Sigmoid colon (tissue), 6 donors: ENCODE measurements at regions not wholly inside any gene's neighbourhood (a gene's known extent, or its start where the extent isn't known, plus 50 kb on each side); places are given as distances from the start of the nearest gene placed in this dataset.
"Not testable (repeated sequence)": the region's sequence is repeated elsewhere in the genome, so short reads cannot be mapped to it uniquely, and the experiment has no call there.

ENCODE experiments used
- DNase-seq: peaks from one replicate; pipeline ENCODE4 v3.0.0-alpha.2; 2019
- H3K27ac ChIP-seq, 4 donors: fragments of 200-600 bp; sonication (generic); one replicate each; pipeline ENCODE4 v1.5.1; 2016 to 2019; ENCODE audit warnings: mild to moderate bottlenecking in 1 of 4
- H3K27me3 ChIP-seq, 3 donors: fragments of 200-600 bp; sonication (generic); one replicate each; pipeline ENCODE4 v1.5.1; 2019; ENCODE audit warnings: mild to moderate bottlenecking in 1 of 3
- H3K36me3 ChIP-seq, 4 donors: fragments of 200-600 bp; sonication (generic); one replicate each; pipeline ENCODE4 v1.5.1; 2016 to 2019
- H3K4me1 ChIP-seq, 4 donors: fragments of 200-600 bp; sonication (generic); one replicate each; pipeline ENCODE4 v1.5.1; 2017 to 2019
- H3K4me3 ChIP-seq, 4 donors: fragments of 200-600 bp; sonication (generic); one replicate each; pipeline ENCODE4 v1.5.1; 2017 to 2019; ENCODE audit warnings: mild to moderate bottlenecking in 2 of 4, moderate library complexity in 1 of 4
- H3K9me3 ChIP-seq, 4 donors: fragments of 200-600 bp in 3 of 4; sonication (generic) in 3 of 4; one replicate each; pipeline versions ENCODE4 v1.5.1 to v1.6.1; 2013 to 2019
- CTCF ChIP-seq, 4 experiments: fragments of 450-650 bp in 3 of 4; fragments of 200-600 bp in 1 of 4; IDR thresholded peaks; one replicate each; pipeline ENCODE4 v1.5.1; 2016 to 2019; ENCODE audit warnings: antibody characterized with exemption in 4 of 4, mild to moderate bottlenecking in 3 of 4, moderate library complexity in 2 of 4
- EP300 ChIP-seq, 4 donors: sonication (generic); formaldehyde crosslinking; IDR thresholded peaks; one replicate each; pipeline ENCODE4 v1.6.1; 2017; ENCODE audit warnings: antibody characterized with exemption in 4 of 4
- POLR2A ChIP-seq, 2 donors: fragments of 450-650 bp; IDR thresholded peaks; one replicate each; pipeline ENCODE4 v1.6.1; 2016; ENCODE audit warnings: antibody characterized with exemption in 2 of 2, mild to moderate bottlenecking in 2 of 2, moderate library complexity in 2 of 2
- POLR2AphosphoS5 ChIP-seq, 4 donors: sonication (generic); formaldehyde crosslinking; IDR thresholded peaks; one replicate each; pipeline ENCODE4 v1.6.1; 2017; ENCODE audit warnings: antibody characterized with exemption in 4 of 4
- WGBS, 2 donors: extraction: QIAGEN DNeasy Blood & Tissue Kit; methylation state at CpG; one replicate each; pipeline ENCODE4 v1.1.7; 2013; 5-methylcytosine and 5-hydroxymethylcytosine counted together
- intact Hi-C: fragments of 100-400 bp; cut with DNase I; formaldehyde crosslinking; loops from one replicate; pipeline ENCODE4 v1.15.1; 2023
- donor health status: healthy with polysubstance abuse.
- donor health status: healthy.

- intact Hi-C loops = no loop called here
These were observed 409.6 kb upstream of the SLC35B3 start for GRCh38 chr6:8844968-8845367.

GRCh38 chr6:8839626-8840025 lies 404.3 kb upstream of the SLC35B3 start:
- Histone ChIP-seq H3K27me3 (no peaks in the 10 kb centered on the region), H3K9me3 (no peaks in the 10 kb centered on the region), H3K27ac (no peak overlapping the region), H3K4me3 (no peak overlapping the region), H3K36me3 (no peaks in the 10 kb centered on the region), H3K4me1 (no peaks in the 10 kb centered on the region)
- intact Hi-C loops = no loop called here
- DNase-seq = no peak
- TF ChIP-seq EP300 (IDR thresholded peaks at IDR 0.05) = no peak
- no peak for TF ChIP-seq CTCF (IDR thresholded peaks at IDR 0.05)
- no peak for TF ChIP-seq POLR2A (IDR thresholded peaks at IDR 0.05)
- no peak for TF ChIP-seq POLR2AphosphoS5 (IDR thresholded peaks at IDR 0.05)
- WGBS, 2 donors = 55 to 80% methylated on average over 7 of the region's 7 CpGs

More at GRCh38 chr6:8844968-8845367, 409.6 kb upstream of the SLC35B3 start:
- Histone ChIP-seq H3K9me3 (no peaks in the 10 kb centered on the region), H3K27me3 (no peaks in the 10 kb centered on the region), H3K36me3 (no peaks in the 10 kb centered on the region), H3K27ac (no peak overlapping the region), H3K4me3 (no peak overlapping the region), H3K4me1 (no peaks in the 10 kb centered on the region)
- DNase-seq = no peak
- TF ChIP-seq POLR2A (IDR thresholded peaks at IDR 0.05) (no peak), POLR2AphosphoS5 (IDR thresholded peaks at IDR 0.05) (no peak), EP300 (IDR thresholded peaks at IDR 0.05) (no peak), CTCF (IDR thresholded peaks at IDR 0.05) (no peak)

- H3K36me3 ChIP-seq = no peaks in the 10 kb centered on the region
- H3K4me1 ChIP-seq = no peaks in the 10 kb centered on the region
- H3K27ac ChIP-seq = no peak overlapping the region
- intact Hi-C loops = no loop called here
- TF ChIP-seq POLR2AphosphoS5 (IDR thresholded peaks at IDR 0.05) = no peak
- TF ChIP-seq EP300 (IDR thresholded peaks at IDR 0.05) = no peak
- TF ChIP-seq POLR2A (IDR thresholded peaks at IDR 0.05) = no peak
- TF ChIP-seq CTCF (IDR thresholded peaks at IDR 0.05) = no peak
- H3K9me3 ChIP-seq = no peaks in the 10 kb centered on the region
- 79 to 88% methylated on average over 2 of the region's 2 CpGs for WGBS, 2 donors
- H3K27me3 ChIP-seq = no peaks in the 10 kb centered on the region
- no peak for DNase-seq
- H3K4me3 ChIP-seq = no peak overlapping the region
These were observed 402.0 kb upstream of the SLC35B3 start for GRCh38 chr6:8837343-8837742.

GRCh38 chr6:8832695-8833094 lies 397.4 kb upstream of the SLC35B3 start:
- H3K4me1 ChIP-seq, H3K36me3 ChIP-seq, H3K27me3 ChIP-seq, H3K27ac ChIP-seq, H3K4me3 ChIP-seq, H3K9me3 ChIP-seq, intact Hi-C loops, DNase-seq: not testable (repeated sequence)
- WGBS, 2 donors = 94 to 95% methylated on average over 3 of the region's 3 CpGs

GRCh38 chr6:8831366-8832152 lies 396.2 kb upstream of the SLC35B3 start:
- WGBS, 2 donors = 86 to 87% methylated on average over 11 of the region's 11 CpGs
- H3K4me3 ChIP-seq = no peak overlapping the region
- no peaks in the 10 kb centered on the region for H3K27me3 ChIP-seq
- intact Hi-C loops = no loop called here
- no peaks in the 10 kb centered on the region for H3K36me3 ChIP-seq
- no peak overlapping the region for H3K27ac ChIP-seq
- H3K4me1 ChIP-seq = no peaks in the 10 kb centered on the region
- TF ChIP-seq CTCF (IDR thresholded peaks at IDR 0.05) (no peak), POLR2A (IDR thresholded peaks at IDR 0.05) (no peak), POLR2AphosphoS5 (IDR thresholded peaks at IDR 0.05) (no peak), EP300 (IDR thresholded peaks at IDR 0.05) (no peak)
- DNase-seq = no peak
- no peaks in the 10 kb centered on the region for H3K9me3 ChIP-seq
